Cardiac muscle cell (in vitro differentiated cells and primary cell): ENCODE measurements at regions not wholly inside any gene's neighbourhood (a gene's known extent, or its start where the extent isn't known, plus 50 kb on each side); places are given as distances from the start of the nearest gene placed in this dataset.
"Not testable (repeated sequence)": the region's sequence is repeated elsewhere in the genome, so short reads cannot be mapped to it uniquely, and the experiment has no call there.

Experiments
- DNase-seq, 2 donors: peaks; one replicate each; pipeline versions ENCODE4 v3.0.0 to v3.0.0-alpha.2; 2010 to 2017; ENCODE audit warnings: low read depth in 1 of 2, low spot score in 1 of 2
- H3K27ac ChIP-seq: fragments of 200-600 bp; sonication (generic); 2 replicates; pipeline ENCODE4 v1.5.1; 2016
- H3K27me3 ChIP-seq: fragments of 200-600 bp; sonication (generic); 2 replicates; pipeline ENCODE4 v1.6.0; 2016; ENCODE audit warnings: control low read depth
- H3K36me3 ChIP-seq: fragments of 200-600 bp; sonication (generic); 2 replicates; pipeline ENCODE4 v1.5.1; 2016; ENCODE audit warnings: control low read depth
- H3K4me1 ChIP-seq: fragments of 200-600 bp; sonication (generic); 2 replicates; pipeline ENCODE4 v1.8.1; 2017; ENCODE audit warnings: low read depth, mild to moderate bottlenecking, mixed run types
- H3K4me3 ChIP-seq: fragments of 200-600 bp; sonication (generic); 2 replicates; pipeline ENCODE4 v1.5.1; 2016; ENCODE audit warnings: mild to moderate bottlenecking
- H3K9me3 ChIP-seq: fragments of 200-600 bp; sonication (generic); 2 replicates; pipeline ENCODE4 v1.5.1; 2017; ENCODE audit warnings: low read depth, mild to moderate bottlenecking, control low read depth
- TF ChIP-seq, protein P1 (sequence below): IDR thresholded peaks from 2 replicates; pipeline ENCODE4 v1.5.1; 2012; ENCODE audit warnings: low read depth, mild to moderate bottlenecking, low read length

DNA sequence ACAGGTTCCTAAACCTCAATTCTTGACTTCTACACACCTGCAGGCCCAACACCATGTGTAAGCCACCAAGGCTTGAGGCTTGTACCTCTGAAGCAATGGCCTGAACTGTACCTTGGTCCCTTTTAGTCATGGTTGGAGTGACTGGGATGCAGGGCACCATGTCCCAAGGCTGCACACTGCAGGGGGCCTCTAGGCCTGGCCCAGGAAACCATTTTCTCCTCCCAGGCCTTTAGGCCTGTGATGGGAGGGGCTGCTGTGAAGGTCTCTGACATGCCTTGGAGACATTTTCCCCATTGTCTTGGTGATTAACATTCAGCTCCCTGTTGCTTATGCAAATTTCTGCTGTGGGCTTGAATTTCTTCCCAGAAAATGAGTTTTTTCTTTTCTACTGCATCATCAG is 75.8 kb upstream of the ZNF678 start:
- Histone ChIP-seq H3K36me3 (no peaks in the 10 kb centered on the region), H3K27me3 (no peaks in the 10 kb centered on the region), H3K9me3 (no peaks in the 10 kb centered on the region), H3K4me1 (no peaks in the 10 kb centered on the region), H3K27ac (no peak overlapping the region), H3K4me3 (no peak overlapping the region)
- DNase-seq = no peak
- TF ChIP-seq, protein P1, sequence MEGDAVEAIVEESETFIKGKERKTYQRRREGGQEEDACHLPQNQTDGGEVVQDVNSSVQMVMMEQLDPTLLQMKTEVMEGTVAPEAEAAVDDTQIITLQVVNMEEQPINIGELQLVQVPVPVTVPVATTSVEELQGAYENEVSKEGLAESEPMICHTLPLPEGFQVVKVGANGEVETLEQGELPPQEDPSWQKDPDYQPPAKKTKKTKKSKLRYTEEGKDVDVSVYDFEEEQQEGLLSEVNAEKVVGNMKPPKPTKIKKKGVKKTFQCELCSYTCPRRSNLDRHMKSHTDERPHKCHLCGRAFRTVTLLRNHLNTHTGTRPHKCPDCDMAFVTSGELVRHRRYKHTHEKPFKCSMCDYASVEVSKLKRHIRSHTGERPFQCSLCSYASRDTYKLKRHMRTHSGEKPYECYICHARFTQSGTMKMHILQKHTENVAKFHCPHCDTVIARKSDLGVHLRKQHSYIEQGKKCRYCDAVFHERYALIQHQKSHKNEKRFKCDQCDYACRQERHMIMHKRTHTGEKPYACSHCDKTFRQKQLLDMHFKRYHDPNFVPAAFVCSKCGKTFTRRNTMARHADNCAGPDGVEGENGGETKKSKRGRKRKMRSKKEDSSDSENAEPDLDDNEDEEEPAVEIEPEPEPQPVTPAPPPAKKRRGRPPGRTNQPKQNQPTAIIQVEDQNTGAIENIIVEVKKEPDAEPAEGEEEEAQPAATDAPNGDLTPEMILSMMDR = no peak

DNA sequence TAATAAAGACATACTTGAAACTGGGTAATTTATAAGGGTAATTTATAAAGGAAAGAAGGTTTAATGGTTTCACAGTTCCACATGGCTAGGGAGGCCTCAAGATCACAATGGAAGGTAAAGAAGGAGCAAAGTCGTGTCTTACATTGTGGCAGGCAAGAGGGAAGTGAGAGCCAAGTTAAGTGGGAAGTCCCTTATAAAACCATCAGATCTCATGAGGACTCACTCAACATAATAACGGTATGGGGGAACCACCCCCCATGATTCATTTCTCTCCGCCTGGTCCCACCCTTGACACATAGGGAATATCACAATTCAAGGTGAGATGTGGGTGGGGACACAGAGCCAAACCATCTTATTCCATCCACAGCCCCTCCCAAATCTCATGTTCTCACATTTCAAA is 76.8 kb upstream of the ZNF678 start:
- no peaks in the 10 kb centered on the region for H3K27me3 ChIP-seq
- TF ChIP-seq, protein P1 = no peak
- no peaks in the 10 kb centered on the region for H3K4me1 ChIP-seq
- H3K4me3 ChIP-seq = no peak overlapping the region
- DNase-seq = no peak
- H3K9me3 ChIP-seq = no peaks in the 10 kb centered on the region
- H3K27ac ChIP-seq = no peak overlapping the region
- H3K36me3 ChIP-seq = no peaks in the 10 kb centered on the region

DNA sequence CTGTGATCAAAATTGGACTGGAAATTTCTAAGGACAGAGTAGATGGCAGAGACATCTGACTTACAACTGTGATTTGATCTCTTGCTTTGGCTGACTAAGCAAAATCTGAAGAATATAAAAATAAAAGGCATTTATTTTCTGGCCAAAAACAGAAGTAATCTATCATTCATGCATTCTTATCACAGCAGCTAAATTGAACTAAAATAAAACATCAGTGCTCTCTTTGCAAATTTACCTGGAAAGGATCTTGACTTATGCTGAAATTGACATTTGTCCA is 81.4 kb upstream of the ZNF678 start:
- Histone ChIP-seq H3K36me3 (no peaks in the 10 kb centered on the region), H3K9me3 (no peaks in the 10 kb centered on the region), H3K27ac (no peak overlapping the region), H3K27me3 (peaks cover 12% of the 10 kb centered on the region), H3K4me3 (no peak overlapping the region), H3K4me1 (no peaks in the 10 kb centered on the region)
- no peak for DNase-seq
- TF ChIP-seq, protein P1 = no peak

- not testable (repeated sequence) for DNase-seq, H3K36me3 ChIP-seq, H3K9me3 ChIP-seq, H3K27me3 ChIP-seq, H3K4me1 ChIP-seq, H3K4me3 ChIP-seq, H3K27ac ChIP-seq
Observed at GRCh38 chr1:227474072-227474471, 89.3 kb upstream of the ZNF678 start.

GRCh38 chr1:227472772-227473171 is 90.6 kb upstream of the ZNF678 start:
- Histone ChIP-seq H3K9me3 (no peaks in the 10 kb centered on the region), H3K27me3 (peaks cover 4% of the 10 kb centered on the region), H3K4me1 (no peaks in the 10 kb centered on the region), H3K4me3 (no peak overlapping the region), H3K36me3 (no peaks in the 10 kb centered on the region), H3K27ac (no peak overlapping the region)
- no peak for DNase-seq
- TF ChIP-seq, protein P1 = no peak

- Histone ChIP-seq H3K27ac (no peak overlapping the region), H3K4me1 (no peaks in the 10 kb centered on the region), H3K36me3 (no peaks in the 10 kb centered on the region), H3K9me3 (no peaks in the 10 kb centered on the region), H3K27me3 (no peaks in the 10 kb centered on the region), H3K4me3 (no peak overlapping the region)
- TF ChIP-seq, protein P1 = no peak
- DNase-seq = no peak
Observed at GRCh38 chr1:227470688-227471087, 92.7 kb upstream of the ZNF678 start.
